Vagina (tissue), 2 donors: ENCODE measurements at regions not wholly inside any gene's neighbourhood (a gene's known extent, or its start where the extent isn't known, plus 50 kb on each side); places are given as distances from the start of the nearest gene placed in this dataset.

Experiments
- DNase-seq, 2 donors: peaks; one replicate each; pipeline ENCODE4 v3.0.0-alpha.2; 2017; ENCODE audit errors: extremely low spot score in 2 of 2
- H3K27ac ChIP-seq: fragments of 200-600 bp; sonication (generic); one replicate; pipeline ENCODE4 v1.5.1; 2019
- H3K27me3 ChIP-seq: fragments of 200-600 bp; sonication (generic); one replicate; pipeline ENCODE4 v1.5.1; 2019
- H3K36me3 ChIP-seq, 2 donors: fragments of 200-600 bp; sonication (generic); one replicate each; pipeline ENCODE4 v1.5.1; 2017 to 2019
- H3K4me1 ChIP-seq: fragments of 200-600 bp; sonication (generic); one replicate; pipeline ENCODE4 v1.5.1; 2019
- H3K4me3 ChIP-seq, 2 donors: fragments of 200-600 bp; sonication (generic); 1 replicate in 1 of 2; 2 replicates in 1 of 2; pipeline ENCODE4 v1.5.1; 2016 to 2019
- H3K9me3 ChIP-seq: fragments of 200-600 bp; sonication (generic); one replicate; pipeline ENCODE4 v1.5.1; 2019
- POLR2A ChIP-seq, 2 donors: fragments of 450-650 bp; IDR thresholded peaks; one replicate each; pipeline ENCODE4 v1.6.1; 2017; ENCODE audit warnings: antibody characterized with exemption in 2 of 2, mild to moderate bottlenecking in 2 of 2, moderate library complexity in 2 of 2
- POLR2AphosphoS5 ChIP-seq, 2 donors: sonication (generic); formaldehyde crosslinking; IDR thresholded peaks; one replicate each; pipeline ENCODE4 v1.9.0; 2017; ENCODE audit warnings: antibody characterized with exemption in 2 of 2, mild to moderate bottlenecking in 2 of 2, low read depth in 1 of 2; ENCODE audit not compliant: insufficient read depth in 1 of 2
- intact Hi-C: fragments of 100-400 bp; cut with DNase I; formaldehyde crosslinking; loops from one replicate; pipeline ENCODE4 v1.15.1; 2023
- TF ChIP-seq, protein P1 (sequence below), 3 experiments: fragments of 450-650 bp in 2 of 3; fragments of 200-600 bp in 1 of 3; sonication (generic) in 1 of 3; IDR thresholded peaks; one replicate each; pipeline ENCODE4 v1.5.1; 2017 to 2019; ENCODE audit warnings: antibody characterized with exemption in 3 of 3, mild to moderate bottlenecking in 2 of 3, moderate library complexity in 2 of 3

DNA sequence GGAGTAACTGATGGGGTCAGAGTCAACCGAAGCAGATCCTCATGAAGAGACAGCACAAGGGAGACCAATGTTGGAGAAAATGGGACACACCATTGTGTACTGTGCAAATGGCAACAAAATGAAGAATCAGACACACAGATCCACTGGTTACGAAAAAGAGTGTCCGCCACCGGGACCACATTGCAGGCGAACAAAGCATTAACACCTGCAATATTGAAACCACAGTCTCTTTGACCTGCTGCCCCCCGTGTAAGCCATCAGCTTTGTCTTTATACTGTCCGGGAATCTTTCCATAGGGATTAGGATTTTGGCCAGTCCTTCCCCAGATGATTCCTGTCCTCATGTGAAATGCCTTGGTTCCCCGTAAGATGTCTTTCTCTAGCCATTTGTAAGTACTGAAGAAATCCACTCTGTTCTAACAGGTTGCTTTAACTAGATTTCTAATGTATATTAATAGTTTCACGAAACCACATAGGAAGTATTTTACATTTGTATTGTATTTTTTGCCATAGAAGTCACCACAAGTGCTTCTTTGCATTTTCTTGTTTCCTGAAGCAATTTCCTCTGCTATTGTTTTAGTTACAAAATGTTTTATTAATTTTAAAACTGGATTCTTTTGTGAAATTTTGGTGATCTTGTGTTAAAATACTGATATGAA is 140.8 kb upstream of the NFE2L3 start:
- intact Hi-C loops = no loop called here
- no peak overlapping the region for H3K4me3 ChIP-seq
- no peaks in the 10 kb centered on the region for H3K27me3 ChIP-seq
- DNase-seq = no peak
- TF ChIP-seq, protein P1, sequence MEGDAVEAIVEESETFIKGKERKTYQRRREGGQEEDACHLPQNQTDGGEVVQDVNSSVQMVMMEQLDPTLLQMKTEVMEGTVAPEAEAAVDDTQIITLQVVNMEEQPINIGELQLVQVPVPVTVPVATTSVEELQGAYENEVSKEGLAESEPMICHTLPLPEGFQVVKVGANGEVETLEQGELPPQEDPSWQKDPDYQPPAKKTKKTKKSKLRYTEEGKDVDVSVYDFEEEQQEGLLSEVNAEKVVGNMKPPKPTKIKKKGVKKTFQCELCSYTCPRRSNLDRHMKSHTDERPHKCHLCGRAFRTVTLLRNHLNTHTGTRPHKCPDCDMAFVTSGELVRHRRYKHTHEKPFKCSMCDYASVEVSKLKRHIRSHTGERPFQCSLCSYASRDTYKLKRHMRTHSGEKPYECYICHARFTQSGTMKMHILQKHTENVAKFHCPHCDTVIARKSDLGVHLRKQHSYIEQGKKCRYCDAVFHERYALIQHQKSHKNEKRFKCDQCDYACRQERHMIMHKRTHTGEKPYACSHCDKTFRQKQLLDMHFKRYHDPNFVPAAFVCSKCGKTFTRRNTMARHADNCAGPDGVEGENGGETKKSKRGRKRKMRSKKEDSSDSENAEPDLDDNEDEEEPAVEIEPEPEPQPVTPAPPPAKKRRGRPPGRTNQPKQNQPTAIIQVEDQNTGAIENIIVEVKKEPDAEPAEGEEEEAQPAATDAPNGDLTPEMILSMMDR (IDR thresholded peaks at IDR 0.05) = no peak
- TF ChIP-seq POLR2AphosphoS5 (IDR thresholded peaks at IDR 0.05; ENCODE audit: insufficient read depth in 1 of 2, low read depth in 1 of 2) = no peak
- no peaks in the 10 kb centered on the region for H3K9me3 ChIP-seq
- no peak overlapping the region for H3K27ac ChIP-seq
- no peaks in the 10 kb centered on the region for H3K36me3 ChIP-seq
- H3K4me1 ChIP-seq = no peaks in the 10 kb centered on the region

DNA sequence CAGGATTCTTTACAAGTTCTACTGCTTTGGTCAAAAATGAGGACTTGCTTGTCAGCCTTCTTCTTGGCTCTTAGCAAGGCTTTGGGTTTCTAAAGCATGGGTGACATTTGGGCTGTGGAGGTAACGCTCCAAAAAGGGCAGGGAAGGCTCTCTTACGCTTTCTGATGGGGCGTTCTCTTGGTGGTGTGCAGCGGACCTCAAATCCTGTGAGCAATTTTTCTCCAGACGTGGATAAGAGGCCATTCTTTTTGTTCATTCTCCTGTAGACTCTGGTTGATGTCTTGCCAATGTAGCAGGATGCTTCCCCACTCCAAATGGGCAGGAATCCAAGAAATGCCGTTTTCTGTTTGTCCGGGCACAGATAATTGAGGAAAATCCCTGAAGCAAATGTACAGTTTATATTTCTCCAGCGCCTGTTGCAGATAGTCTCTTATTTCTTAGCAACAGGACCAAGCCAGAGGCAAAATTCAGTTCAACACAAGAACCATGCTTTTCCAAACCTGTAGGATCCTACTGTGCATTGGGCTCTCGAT is 138.4 kb upstream of the NFE2L3 start:
- intact Hi-C loops = no loop called here
- Histone ChIP-seq H3K4me3 (no peak overlapping the region), H3K4me1 (no peaks in the 10 kb centered on the region), H3K36me3 (no peaks in the 10 kb centered on the region), H3K9me3 (no peaks in the 10 kb centered on the region), H3K27me3 (no peaks in the 10 kb centered on the region), H3K27ac (no peak overlapping the region)
- TF ChIP-seq, protein P1 (IDR thresholded peaks at IDR 0.05) = no peak
- TF ChIP-seq POLR2A (IDR thresholded peaks at IDR 0.05) (no peak), POLR2AphosphoS5 (IDR thresholded peaks at IDR 0.05; ENCODE audit: insufficient read depth in 1 of 2, low read depth in 1 of 2) (no peak)
- DNase-seq = no peak

DNA sequence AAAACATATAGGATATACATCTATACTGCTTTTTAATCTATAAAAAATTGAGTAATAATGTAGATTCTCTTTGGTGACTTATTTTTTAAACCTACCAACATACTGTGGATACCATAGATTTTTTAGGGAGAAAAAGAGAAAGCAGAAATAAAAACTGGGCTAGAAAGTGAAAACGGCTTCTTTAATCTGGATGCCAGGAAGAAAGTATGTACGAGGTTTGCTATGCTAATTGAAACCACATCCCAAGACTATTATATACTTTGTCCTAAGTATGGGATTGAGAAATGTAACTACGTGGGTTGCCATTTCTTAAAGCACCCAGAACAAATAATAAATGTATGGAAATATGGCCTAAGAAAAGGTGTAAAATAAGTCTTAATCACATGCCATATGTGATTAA is 129.0 kb upstream of the NFE2L3 start:
- Histone ChIP-seq H3K4me1 (no peaks in the 10 kb centered on the region), H3K4me3 (no peak overlapping the region), H3K27me3 (no peaks in the 10 kb centered on the region), H3K27ac (no peak overlapping the region), H3K9me3 (no peaks in the 10 kb centered on the region), H3K36me3 (no peaks in the 10 kb centered on the region)
- no peak for DNase-seq
- intact Hi-C loops = no loop called here
- TF ChIP-seq, protein P1 (IDR thresholded peaks at IDR 0.05) = no peak
- TF ChIP-seq POLR2AphosphoS5 (IDR thresholded peaks at IDR 0.05; ENCODE audit: insufficient read depth in 1 of 2, low read depth in 1 of 2) = no peak
- TF ChIP-seq POLR2A (IDR thresholded peaks at IDR 0.05) = no peak

DNA sequence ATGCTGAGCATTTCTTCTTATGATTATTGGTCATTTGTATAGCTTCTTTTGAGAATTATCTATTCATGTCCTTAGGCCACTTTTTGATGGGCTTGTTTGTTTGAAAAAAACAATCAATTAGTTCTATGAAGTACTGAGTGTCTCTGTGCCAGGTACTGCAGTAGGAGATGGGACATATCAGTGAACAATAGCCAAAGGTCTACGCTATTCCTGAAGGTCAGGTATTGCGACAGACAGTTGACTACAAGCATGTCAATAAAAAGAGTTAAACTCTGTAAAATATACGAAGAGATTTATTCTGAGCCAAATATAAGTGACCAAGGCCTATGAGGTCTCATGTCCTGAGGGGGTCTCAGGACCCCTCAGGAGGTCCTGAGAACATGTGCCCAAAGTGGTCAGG is 122.1 kb upstream of the NFE2L3 start:
- no peak for DNase-seq
- no peak for TF ChIP-seq POLR2AphosphoS5 (IDR thresholded peaks at IDR 0.05; ENCODE audit: insufficient read depth in 1 of 2, low read depth in 1 of 2)
- TF ChIP-seq, protein P1 (IDR thresholded peaks at IDR 0.05) = no peak
- TF ChIP-seq POLR2A (IDR thresholded peaks at IDR 0.05) = no peak
- no peak overlapping the region for H3K27ac ChIP-seq
- intact Hi-C loops = no loop called here
- H3K4me1 ChIP-seq = no peaks in the 10 kb centered on the region
- no peaks in the 10 kb centered on the region for H3K36me3 ChIP-seq
- H3K9me3 ChIP-seq = no peaks in the 10 kb centered on the region
- H3K4me3 ChIP-seq = no peak overlapping the region
- H3K27me3 ChIP-seq = no peaks in the 10 kb centered on the region

DNA sequence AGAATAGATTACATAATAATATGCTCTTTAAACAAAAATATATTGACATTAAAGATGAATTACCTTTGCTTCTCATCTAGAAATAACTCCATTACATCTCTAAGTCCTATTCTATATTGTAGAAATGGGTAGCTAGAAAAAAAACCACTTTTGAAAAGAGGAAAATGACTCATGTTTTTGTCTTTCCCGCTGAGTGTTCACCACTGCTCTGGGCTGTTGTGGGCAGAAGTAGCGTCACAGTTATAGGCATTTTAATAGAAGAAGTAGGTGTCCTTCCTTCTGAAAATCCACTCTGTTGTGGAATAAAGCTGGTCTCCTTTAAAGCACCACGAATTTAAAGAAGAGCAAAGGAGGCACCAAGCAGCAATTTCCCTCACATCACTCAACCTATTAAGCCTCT is 117.6 kb upstream of the NFE2L3 start:
- Histone ChIP-seq H3K9me3 (no peaks in the 10 kb centered on the region), H3K4me1 (no peaks in the 10 kb centered on the region), H3K36me3 (no peaks in the 10 kb centered on the region), H3K27me3 (no peaks in the 10 kb centered on the region), H3K27ac (no peak overlapping the region), H3K4me3 (no peak overlapping the region)
- no peak for DNase-seq
- intact Hi-C loops = no loop called here
- TF ChIP-seq, protein P1 (IDR thresholded peaks at IDR 0.05) = no peak
- TF ChIP-seq POLR2A (IDR thresholded peaks at IDR 0.05) = no peak
- no peak for TF ChIP-seq POLR2AphosphoS5 (IDR thresholded peaks at IDR 0.05; ENCODE audit: insufficient read depth in 1 of 2, low read depth in 1 of 2)
